ENCODE measurements at regions not wholly inside any gene's neighbourhood (a gene's known extent, or its start where the extent isn't known, plus 50 kb on each side); places are given as distances from the start of the nearest gene placed in this dataset.

GRCh38 chr14:55904086-55904485 lies 214.1 kb upstream of the PELI2 start:
- H3K27ac ChIP-seq, result no peak overlapping the region
- WGBS, 3 donors, result 42 to 72% (median 54%) methylated on average over 5 of the region's 5 CpGs
- no peak overlapping the region for H3K4me3 ChIP-seq
- no peak for DNase-seq
- no peak for TF ChIP-seq CTCF (IDR thresholded peaks at IDR 0.05)
- no peak for TF ChIP-seq POLR2A (IDR thresholded peaks at IDR 0.05)
- no peak for TF ChIP-seq EP300 (IDR thresholded peaks at IDR 0.05)
- H3K4me1 ChIP-seq (ENCODE audit: insufficient read depth), result no peaks in the 10 kb centered on the region
- no peaks in the 10 kb centered on the region for H3K36me3 ChIP-seq
- intact Hi-C loops (cut with DNase I), result no loop called here
- H3K9me3 ChIP-seq, result no peaks in the 10 kb centered on the region
- H3K27me3 ChIP-seq, result no peaks in the 10 kb centered on the region

DNA sequence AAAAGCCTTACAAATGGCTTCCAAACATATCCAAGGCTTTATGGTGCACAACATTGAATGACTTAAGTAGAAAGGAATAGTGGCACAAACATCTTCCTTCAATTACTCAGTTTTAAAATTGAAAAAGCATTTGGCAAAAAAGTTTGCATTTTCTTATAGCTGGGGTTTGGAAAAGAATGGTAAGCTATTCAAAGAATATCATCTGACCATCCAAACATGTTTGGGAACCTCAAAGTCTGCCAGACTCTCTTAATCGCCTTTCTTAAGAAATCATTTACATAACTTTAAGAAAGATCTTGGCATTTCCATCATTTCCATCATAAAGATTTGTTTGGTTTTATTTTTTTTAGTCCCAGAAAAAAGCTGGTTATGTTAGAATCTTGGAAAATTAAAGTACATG lies 210.1 kb upstream of the PELI2 start:
- no peaks in the 10 kb centered on the region for H3K4me1 ChIP-seq (ENCODE audit: insufficient read depth)
- H3K4me3 ChIP-seq, result no peak overlapping the region
- intact Hi-C loops (cut with DNase I), result no loop called here
- 64 to 77% (median 72%) methylated on average over 1 of the region's 1 CpG for WGBS, 3 donors
- no peaks in the 10 kb centered on the region for H3K9me3 ChIP-seq
- H3K36me3 ChIP-seq, result no peaks in the 10 kb centered on the region
- TF ChIP-seq EP300 (IDR thresholded peaks at IDR 0.05) (no peak), CTCF (IDR thresholded peaks at IDR 0.05) (no peak), POLR2A (IDR thresholded peaks at IDR 0.05) (no peak)
- no peak for DNase-seq
- no peaks in the 10 kb centered on the region for H3K27me3 ChIP-seq
- H3K27ac ChIP-seq, result no peak overlapping the region

DNA sequence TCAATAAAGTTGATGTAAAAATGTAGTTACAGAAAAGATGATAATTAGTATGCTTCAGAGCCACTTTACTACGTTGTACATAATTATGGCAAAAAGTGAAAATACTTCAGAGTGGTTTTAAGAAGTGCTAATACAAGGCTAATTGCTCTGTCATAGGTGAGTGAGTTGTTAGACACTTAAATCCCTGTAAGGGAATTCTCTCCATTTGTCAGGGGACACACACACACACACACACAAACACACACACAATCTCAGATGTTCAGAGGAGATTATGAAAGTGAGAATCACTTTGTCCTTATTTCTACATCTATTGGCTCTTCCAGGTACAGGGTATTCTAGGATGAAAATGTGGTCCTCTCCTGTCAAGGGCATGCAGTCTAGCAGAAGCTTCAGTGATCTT lies 208.3 kb upstream of the PELI2 start:
- H3K36me3 ChIP-seq, result no peaks in the 10 kb centered on the region
- no peak for DNase-seq
- intact Hi-C loops (cut with DNase I), result loop anchor here in 1 of 4 donors (10.0 kb wide), 1 partner anchor 165 kb away; no protein-coding TSS in a partner anchor

GRCh38 chr14:55910601-55911243 lies 207.5 kb upstream of the PELI2 start:
- H3K9me3 ChIP-seq, result no peaks in the 10 kb centered on the region
- no peak for TF ChIP-seq CTCF (IDR thresholded peaks at IDR 0.05)
- no peak for TF ChIP-seq EP300 (IDR thresholded peaks at IDR 0.05)
- H3K4me1 ChIP-seq (ENCODE audit: insufficient read depth), result no peaks in the 10 kb centered on the region
- no peak for DNase-seq
- intact Hi-C loops (cut with DNase I), result loop anchor here in 1 of 4 donors (10.0 kb wide), 1 partner anchor 164 kb away; no protein-coding TSS in a partner anchor
- no peaks in the 10 kb centered on the region for H3K27me3 ChIP-seq
- H3K36me3 ChIP-seq, result no peaks in the 10 kb centered on the region
- no peak overlapping the region for H3K27ac ChIP-seq
- WGBS, 3 donors, result 84 to 86% (median 86%) methylated on average over 2 of the region's 2 CpGs
- no peak overlapping the region for H3K4me3 ChIP-seq

More for the DNA sequence above, 208.3 kb upstream of the PELI2 start:
- TF ChIP-seq EP300 (IDR thresholded peaks at IDR 0.05), result no peak
- TF ChIP-seq CTCF (IDR thresholded peaks at IDR 0.05), result no peak
- TF ChIP-seq POLR2A (IDR thresholded peaks at IDR 0.05), result no peak
- no peaks in the 10 kb centered on the region for H3K27me3 ChIP-seq
- no peaks in the 10 kb centered on the region for H3K9me3 ChIP-seq
- 80 to 91% (median 87%) methylated on average over 1 of the region's 1 CpG for WGBS, 3 donors
- H3K27ac ChIP-seq, result no peak overlapping the region
- no peak overlapping the region for H3K4me3 ChIP-seq
- no peaks in the 10 kb centered on the region for H3K4me1 ChIP-seq (ENCODE audit: insufficient read depth)

All from ovary (tissue), 7 donors.